Keratinocyte (primary cell): ENCODE measurements at regions not wholly inside any gene's neighbourhood (a gene's known extent, or its start where the extent isn't known, plus 50 kb on each side); places are given as distances from the start of the nearest gene placed in this dataset.
"Not testable (repeated sequence)": the region's sequence is repeated elsewhere in the genome, so short reads cannot be mapped to it uniquely, and the experiment has no call there.

Experiments used
- DNase-seq: peaks from one replicate; pipeline ENCODE4 v3.0.0-alpha.2; 2011; ENCODE audit warnings: low read depth, missing footprints, low spot score
- FAIRE-seq: peaks from 2 replicates; lab custom pipeline; 2011; peaks lifted over from hg19 to GRCh38; lab: Jason Lieb, UNC
- H2AFZ ChIP-seq: 2 replicates; pipeline ENCODE4 v1.6.0; 2012; ENCODE audit warnings: low read length, control low read depth, inconsistent platforms; ENCODE audit not compliant: control insufficient read depth
- H3K27ac ChIP-seq: 2 replicates; pipeline ENCODE4 v1.5.1; 2011; ENCODE audit warnings: low read length; ENCODE audit not compliant: control insufficient read depth, insufficient read depth
- H3K27me3 ChIP-seq: 3 replicates; pipeline ENCODE4 v1.6.0; 2011; ENCODE audit warnings: low read length; ENCODE audit not compliant: control insufficient read depth, insufficient read depth; ENCODE audit errors: extremely low read depth
- H3K36me3 ChIP-seq, 2 experiments: 2 replicates in 1 of 2; 3 replicates in 1 of 2; pipeline ENCODE4 v1.5.1; 2011; ENCODE audit warnings: low read length in 2 of 2, mild to moderate bottlenecking in 1 of 2; ENCODE audit not compliant: control insufficient read depth in 2 of 2, insufficient read depth in 2 of 2; ENCODE audit errors: extremely low read depth in 1 of 2
- H3K4me1 ChIP-seq: 3 replicates; pipeline ENCODE4 v1.5.1; 2011; ENCODE audit warnings: low read length; ENCODE audit not compliant: control insufficient read depth, insufficient read depth; ENCODE audit errors: extremely low read depth
- H3K4me2 ChIP-seq: 3 replicates; pipeline ENCODE4 v1.6.0; 2011; ENCODE audit warnings: low read depth, low read length; ENCODE audit not compliant: control insufficient read depth, insufficient read depth; ENCODE audit errors: extremely low read depth
- H3K4me3 ChIP-seq, 3 experiments: fragments of 200-600 bp in 1 of 3; sonication (generic) in 1 of 3; 2 replicates in 2 of 3; 3 replicates in 1 of 3; pipeline ENCODE4 v1.5.1; 2011 to 2016; ENCODE audit warnings: low read length in 3 of 3, mild to moderate bottlenecking in 3 of 3, control low read depth in 2 of 3, inconsistent platforms in 1 of 3, low read depth in 1 of 3, mixed read lengths in 1 of 3, mixed run types in 1 of 3, moderate library complexity in 1 of 3; ENCODE audit not compliant: control insufficient read depth in 2 of 3, insufficient read depth in 2 of 3; ENCODE audit errors: extremely low read depth in 1 of 3
- H3K79me2 ChIP-seq: 2 replicates; pipeline ENCODE4 v1.6.0; 2012; ENCODE audit warnings: low read length; ENCODE audit not compliant: control insufficient read depth, insufficient read depth
- H3K9ac ChIP-seq: 3 replicates; pipeline ENCODE4 v1.6.0; 2011; ENCODE audit warnings: low read length; ENCODE audit not compliant: control insufficient read depth, insufficient read depth; ENCODE audit errors: extremely low read depth
- H3K9me1 ChIP-seq: 3 replicates; pipeline ENCODE4 v1.6.0; 2011; ENCODE audit warnings: low read length; ENCODE audit not compliant: control insufficient read depth, insufficient read depth; ENCODE audit errors: extremely low read depth
- H3K9me3 ChIP-seq: 2 replicates; pipeline ENCODE4 v1.5.1; 2012; ENCODE audit warnings: low read depth, low read length; ENCODE audit not compliant: control insufficient read depth
- H4K20me1 ChIP-seq: 3 replicates; pipeline ENCODE4 v1.6.0; 2011; ENCODE audit warnings: low read length; ENCODE audit not compliant: control insufficient read depth, insufficient read depth; ENCODE audit errors: extremely low read depth
- CTCF ChIP-seq, 3 experiments: IDR thresholded peaks in 1 of 3; conservative IDR thresholded peaks in 1 of 3; optimal IDR thresholded peaks in 1 of 3; 2 replicates in 2 of 3; 3 replicates in 1 of 3; pipeline versions ENCODE3 to v1.5.1; 2011; ENCODE audit warnings: low read length in 3 of 3, mild to moderate bottlenecking in 3 of 3, moderate library complexity in 2 of 3, control low read depth in 1 of 3, inconsistent platforms in 1 of 3; ENCODE audit not compliant: insufficient read depth in 2 of 3; ENCODE audit errors: extremely low read depth in 1 of 3
- EZH2 ChIP-seq: IDR thresholded peaks from one replicate; pipeline ENCODE4 v1.6.1; 2012; ENCODE audit warnings: inconsistent platforms, mild to moderate bottlenecking, low read length, moderate library complexity
- dilution Hi-C: fragments of 300-500 bp; cut with MboI; formaldehyde crosslinking; loops from one replicate; pipeline ENCODE4 v1.7.0; 2020; ENCODE audit warnings: low sequenced_read_pairs; ENCODE audit not compliant: extremely low pct_ligation_motif_present

DNA sequence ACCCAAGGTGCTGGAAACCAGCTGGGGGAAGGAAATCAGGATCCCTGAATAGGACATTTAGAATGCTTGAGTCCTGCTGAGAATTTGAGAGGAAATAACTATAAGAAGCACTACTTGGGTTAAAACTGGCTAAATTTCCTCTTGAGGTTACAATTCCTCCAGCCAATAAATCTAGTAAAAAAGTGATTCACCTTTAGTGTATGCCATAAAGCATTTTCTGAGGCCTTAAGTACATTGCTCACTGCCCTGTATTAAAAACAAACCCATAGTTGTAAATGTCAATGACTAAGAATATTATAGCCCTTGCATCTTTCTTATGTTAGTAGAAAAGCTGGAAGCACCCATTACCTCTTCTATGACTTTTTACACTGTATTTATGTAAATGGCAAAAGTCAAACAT, 634.7 kb upstream of the ARRDC3 start:
- DNase-seq: no peak

DNA sequence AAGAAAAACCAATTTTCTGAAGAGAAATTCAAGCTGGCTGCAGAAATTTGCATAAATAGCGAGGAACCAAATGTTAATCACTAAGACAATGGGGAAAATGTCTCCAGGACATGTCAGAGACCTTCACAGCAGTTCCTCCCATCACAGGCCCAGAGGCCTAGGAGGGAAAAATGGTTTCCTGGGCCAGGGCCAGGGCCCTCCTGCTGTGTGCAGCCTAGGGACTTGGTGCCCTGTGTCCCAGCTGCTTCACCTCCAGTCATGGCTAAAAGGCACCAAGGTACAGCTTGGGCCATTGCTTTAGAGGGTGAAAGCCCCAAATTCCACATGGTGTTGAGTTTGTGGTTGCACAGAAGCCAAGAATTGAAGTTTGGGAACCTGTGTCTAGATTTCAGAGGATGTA, 628.7 kb upstream of the ARRDC3 start:
- dilution Hi-C loops, H3K9me1 ChIP-seq, H2AFZ ChIP-seq, H3K27ac ChIP-seq, H4K20me1 ChIP-seq, H3K4me3 ChIP-seq, H3K4me2 ChIP-seq, FAIRE-seq, H3K36me3 ChIP-seq, H3K4me1 ChIP-seq, H3K79me2 ChIP-seq, H3K27me3 ChIP-seq, H3K9ac ChIP-seq, H3K9me3 ChIP-seq, DNase-seq: not testable (repeated sequence)

More for the DNA sequence above, 634.7 kb upstream of the ARRDC3 start:
- H3K4me2 ChIP-seq: no peak overlapping the region
- no peaks in the 10 kb centered on the region for H4K20me1 ChIP-seq
- no peaks in the 10 kb centered on the region for H3K36me3 ChIP-seq
- no peak for FAIRE-seq
- no peaks in the 10 kb centered on the region for H3K9me1 ChIP-seq
- TF ChIP-seq EZH2: no peak
- TF ChIP-seq CTCF (optimal IDR thresholded peaks at IDR 0.05 in 1 of 3, IDR thresholded peaks at IDR 0.05 in 1 of 3, conservative IDR thresholded peaks at IDR 0.05 in 1 of 3; ENCODE audit: extremely low read depth in 1 of 3, insufficient read depth in 2 of 3, low read length in 3 of 3): no peak
- dilution Hi-C loops: no loop called here
- no peaks in the 10 kb centered on the region for H3K79me2 ChIP-seq
- no peaks in the 10 kb centered on the region for H3K4me1 ChIP-seq
- no peak overlapping the region for H3K4me3 ChIP-seq
- no peak overlapping the region for H3K27ac ChIP-seq
- H3K9me3 ChIP-seq: no peaks in the 10 kb centered on the region
- no peaks in the 10 kb centered on the region for H3K27me3 ChIP-seq
- no peak overlapping the region for H2AFZ ChIP-seq
- H3K9ac ChIP-seq: no peak overlapping the region

- H3K4me1 ChIP-seq: no peaks in the 10 kb centered on the region
- H2AFZ ChIP-seq: no peak overlapping the region
- H3K79me2 ChIP-seq: no peaks in the 10 kb centered on the region
- no peaks in the 10 kb centered on the region for H3K36me3 ChIP-seq
- H3K4me3 ChIP-seq: no peak overlapping the region
- no peak overlapping the region for H3K4me2 ChIP-seq
- no peaks in the 10 kb centered on the region for H3K9me1 ChIP-seq
- H3K27ac ChIP-seq: no peak overlapping the region
- no peak for FAIRE-seq
- dilution Hi-C loops: no loop called here
- H4K20me1 ChIP-seq: no peaks in the 10 kb centered on the region
- no peak overlapping the region for H3K9ac ChIP-seq
- TF ChIP-seq EZH2 (no peak), CTCF (optimal IDR thresholded peaks at IDR 0.05 in 1 of 3, IDR thresholded peaks at IDR 0.05 in 1 of 3, conservative IDR thresholded peaks at IDR 0.05 in 1 of 3; ENCODE audit: extremely low read depth in 1 of 3, insufficient read depth in 2 of 3, low read length in 3 of 3) (no peak)
- no peak for DNase-seq
- no peaks in the 10 kb centered on the region for H3K27me3 ChIP-seq
- H3K9me3 ChIP-seq: no peaks in the 10 kb centered on the region
Observed at GRCh38 chr5:92003806-92004205, 620.7 kb upstream of the ARRDC3 start.
